HepG2 (cell line): ENCODE measurements at regions not wholly inside any gene's neighbourhood (a gene's known extent, or its start where the extent isn't known, plus 50 kb on each side); places are given as distances from the start of the nearest gene placed in this dataset.

Source experiments
- ATAC-seq: fragments of 200-7000 bp; cut with Tn5 transposase; 3 replicates; pipeline ENCODE4 v1.9.1; 2020; ENCODE audit warnings: mild to moderate bottlenecking, moderate library complexity
- BruUV-seq: library from RNA; stranded (reverse); fragments of 400-500 nt; replicated peaks from 2 replicates; lab custom pipeline; 2021; lab: Mats Ljungman, UMichigan
- CTCF ChIA-PET: fragments of 300-600 bp; formaldehyde crosslinking; extraction: SDS; loops from one replicate; lab custom pipeline; 2021; ENCODE audit warnings: low total read pairs, inconsistent platforms, low intra/inter-chr PET ratio; lab: Yijun Ruan, JAX
- POLR2A ChIA-PET: fragments of 350-600 bp; sonication (Branson Sonifier 250); formaldehyde crosslinking; loops from one replicate; lab custom pipeline; 2020; ENCODE audit warnings: antibody characterized with exemption, inconsistent platforms; lab: Yijun Ruan, JAX
- DNase-seq: peaks from one replicate; pipeline ENCODE4 v3.0.0-alpha.2; 2015; ENCODE audit warnings: low spot score
- FAIRE-seq: peaks from 3 replicates; lab custom pipeline; 2011; peaks lifted over from hg19 to GRCh38; lab: Jason Lieb, UNC
- H2AFZ ChIP-seq: one replicate; pipeline ENCODE4 v1.6.1; 2011; ENCODE audit warnings: low read length, inconsistent platforms
- H3K27ac ChIP-seq: fragments of 300-600 bp; 3 replicates; pipeline ENCODE4 v1.8.0; 2011; ENCODE audit warnings: mixed run types, mild to moderate bottlenecking, mixed read lengths, low read length, inconsistent platforms; ENCODE audit not compliant: insufficient read depth; ENCODE audit errors: extremely low read length
- H3K27me3 ChIP-seq, 2 experiments: fragments of 200-600 bp in 1 of 2; 2 replicates in 1 of 2; 3 replicates in 1 of 2; pipeline versions ENCODE4 v1.6.0 to v1.8.0; 2011; ENCODE audit warnings: low read length in 2 of 2, mild to moderate bottlenecking in 2 of 2, moderate library complexity in 2 of 2, inconsistent platforms in 1 of 2; ENCODE audit not compliant: insufficient read depth in 2 of 2, control insufficient read depth in 1 of 2
- H3K36me3 ChIP-seq, 2 experiments: fragments of 200-600 bp in 1 of 2; replicated peaks in 1 of 2; 2 replicates in 1 of 2; 3 replicates in 1 of 2; pipeline versions ENCODE4 v1.5.1 to v1.8.0; 2011; ENCODE audit warnings: low read length in 2 of 2, inconsistent platforms in 1 of 2; ENCODE audit not compliant: insufficient read depth in 2 of 2, control insufficient read depth in 1 of 2
- H3K4me1 ChIP-seq: 2 replicates; pipeline ENCODE4 v1.5.1; 2012; ENCODE audit warnings: low read length, inconsistent platforms; ENCODE audit not compliant: insufficient read depth
- H3K4me2 ChIP-seq: 2 replicates; pipeline ENCODE4 v1.6.0; 2011; ENCODE audit warnings: low read depth, low read length, inconsistent platforms
- H3K4me3 ChIP-seq, 3 experiments: fragments of 200-600 bp in 1 of 3; sonication (generic), shearing (Covaris generic) in 1 of 3; replicated peaks in 1 of 3; 2 replicates each; pipeline ENCODE4 v1.5.1; 2011 to 2016; ENCODE audit warnings: low read length in 3 of 3, inconsistent platforms in 2 of 3, low read depth in 2 of 3, mild to moderate bottlenecking in 2 of 3, control low read depth in 1 of 3, mixed read lengths in 1 of 3; ENCODE audit not compliant: insufficient read depth in 1 of 3
- H3K79me2 ChIP-seq: one replicate; pipeline ENCODE4 v1.6.1; 2011; ENCODE audit warnings: low read length, inconsistent platforms; ENCODE audit not compliant: insufficient read depth
- H3K9ac ChIP-seq: 2 replicates; pipeline ENCODE4 v1.6.0; 2011; ENCODE audit warnings: mild to moderate bottlenecking, low read depth, low read length, inconsistent platforms; ENCODE audit not compliant: insufficient read depth
- H3K9me3 ChIP-seq: 2 replicates; pipeline ENCODE4 v1.5.1; 2012; ENCODE audit warnings: mild to moderate bottlenecking, low read length
- H4K20me1 ChIP-seq: 2 replicates; pipeline ENCODE4 v1.6.0; 2011; ENCODE audit warnings: inconsistent platforms, mild to moderate bottlenecking, low read length, moderate library complexity; ENCODE audit not compliant: insufficient read depth
- AFF4 ChIP-seq: sonication (generic); formaldehyde crosslinking; IDR thresholded peaks from 2 replicates; pipeline ENCODE4 v1.4.0; 2020; ENCODE audit warnings: missing genetic modification reagents
- ATF1 ChIP-seq: IDR thresholded peaks from 2 replicates; pipeline ENCODE4 v1.6.1; 2016; ENCODE audit warnings: mild to moderate bottlenecking, control low read depth
- YEATS4 ChIP-seq: sonication (generic); formaldehyde crosslinking; IDR thresholded peaks from 2 replicates; pipeline ENCODE4 v1.4.0; 2020; ENCODE audit warnings: missing genetic modification reagents, borderline replicate concordance
- ZNF234 ChIP-seq: sonication (generic); formaldehyde crosslinking; conservative IDR thresholded peaks from 2 replicates; pipeline ENCODE4 v1.5.1; 2020; ENCODE audit warnings: mild to moderate bottlenecking, missing genetic modification reagents
- ZNF674 ChIP-seq: sonication (generic); formaldehyde crosslinking; IDR thresholded peaks from 2 replicates; pipeline ENCODE4 v1.5.0; 2020; ENCODE audit warnings: low read depth, mild to moderate bottlenecking, missing genetic modification reagents
- ZNF746 ChIP-seq: sonication (generic); formaldehyde crosslinking; IDR thresholded peaks from 2 replicates; pipeline ENCODE4 v1.8.0; 2022; ENCODE audit warnings: mild to moderate bottlenecking, missing genetic modification reagents
- WGBS: methylation state at CpG from one replicate; pipeline ENCODE4 v1.1.6; 2017; ENCODE audit warnings: low lambda C conversion rate; 5-methylcytosine and 5-hydroxymethylcytosine counted together
- in situ Hi-C: cut with HindIII; loops from 2 replicates; pipeline ENCODE4 v1.10.0; 2017; ENCODE audit warnings: low pct_unique_long_range_greater_than_20kb; ENCODE audit not compliant: extremely low pct_ligation_motif_present
- intact Hi-C: fragments of 100-400 bp; cut with micrococcal nuclease; formaldehyde crosslinking; loops from one replicate; pipeline ENCODE4 v1.10.0; 2022; ENCODE audit not compliant: unreplicated experiment
- TF ChIP-seq, protein P1 (sequence below): sonication (generic); formaldehyde crosslinking; IDR thresholded peaks from 2 replicates; pipeline ENCODE4 v1.5.1; 2020; ENCODE audit warnings: mild to moderate bottlenecking, moderate library complexity, missing genetic modification reagents
- TF ChIP-seq, protein P2 (sequence below), 2 experiments: sonication (generic) in 1 of 2; formaldehyde crosslinking in 1 of 2; IDR thresholded peaks; 2 replicates each; pipeline versions ENCODE4 v1.6.1 to v1.9.0; 2014 to 2022; ENCODE audit warnings: antibody characterized with exemption in 1 of 2, borderline replicate concordance in 1 of 2, inconsistent platforms in 1 of 2, low read depth in 1 of 2, missing genetic modification reagents in 1 of 2

GRCh38 chr13:56907766-56908165 is 233.0 kb upstream of the PRR20A start:
- TF ChIP-seq, protein P1, sequence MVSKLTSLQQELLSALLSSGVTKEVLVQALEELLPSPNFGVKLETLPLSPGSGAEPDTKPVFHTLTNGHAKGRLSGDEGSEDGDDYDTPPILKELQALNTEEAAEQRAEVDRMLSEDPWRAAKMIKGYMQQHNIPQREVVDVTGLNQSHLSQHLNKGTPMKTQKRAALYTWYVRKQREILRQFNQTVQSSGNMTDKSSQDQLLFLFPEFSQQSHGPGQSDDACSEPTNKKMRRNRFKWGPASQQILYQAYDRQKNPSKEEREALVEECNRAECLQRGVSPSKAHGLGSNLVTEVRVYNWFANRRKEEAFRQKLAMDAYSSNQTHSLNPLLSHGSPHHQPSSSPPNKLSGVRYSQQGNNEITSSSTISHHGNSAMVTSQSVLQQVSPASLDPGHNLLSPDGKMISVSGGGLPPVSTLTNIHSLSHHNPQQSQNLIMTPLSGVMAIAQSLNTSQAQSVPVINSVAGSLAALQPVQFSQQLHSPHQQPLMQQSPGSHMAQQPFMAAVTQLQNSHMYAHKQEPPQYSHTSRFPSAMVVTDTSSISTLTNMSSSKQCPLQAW (CRISPR knock-in tag) = no peak
- TF ChIP-seq ZNF234 (CRISPR knock-in tag) = no peak
- no peak for TF ChIP-seq ATF1 (CRISPR knock-in tag)
- TF ChIP-seq, protein P2, sequence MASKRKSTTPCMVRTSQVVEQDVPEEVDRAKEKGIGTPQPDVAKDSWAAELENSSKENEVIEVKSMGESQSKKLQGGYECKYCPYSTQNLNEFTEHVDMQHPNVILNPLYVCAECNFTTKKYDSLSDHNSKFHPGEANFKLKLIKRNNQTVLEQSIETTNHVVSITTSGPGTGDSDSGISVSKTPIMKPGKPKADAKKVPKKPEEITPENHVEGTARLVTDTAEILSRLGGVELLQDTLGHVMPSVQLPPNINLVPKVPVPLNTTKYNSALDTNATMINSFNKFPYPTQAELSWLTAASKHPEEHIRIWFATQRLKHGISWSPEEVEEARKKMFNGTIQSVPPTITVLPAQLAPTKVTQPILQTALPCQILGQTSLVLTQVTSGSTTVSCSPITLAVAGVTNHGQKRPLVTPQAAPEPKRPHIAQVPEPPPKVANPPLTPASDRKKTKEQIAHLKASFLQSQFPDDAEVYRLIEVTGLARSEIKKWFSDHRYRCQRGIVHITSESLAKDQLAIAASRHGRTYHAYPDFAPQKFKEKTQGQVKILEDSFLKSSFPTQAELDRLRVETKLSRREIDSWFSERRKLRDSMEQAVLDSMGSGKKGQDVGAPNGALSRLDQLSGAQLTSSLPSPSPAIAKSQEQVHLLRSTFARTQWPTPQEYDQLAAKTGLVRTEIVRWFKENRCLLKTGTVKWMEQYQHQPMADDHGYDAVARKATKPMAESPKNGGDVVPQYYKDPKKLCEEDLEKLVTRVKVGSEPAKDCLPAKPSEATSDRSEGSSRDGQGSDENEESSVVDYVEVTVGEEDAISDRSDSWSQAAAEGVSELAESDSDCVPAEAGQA (IDR thresholded peaks at IDR 0.05; ENCODE audit: low read depth) = no peak
- TF ChIP-seq, protein P2 (CRISPR knock-in tag; IDR thresholded peaks at IDR 0.05; ENCODE audit: borderline replicate concordance) = no peak
- no peak for TF ChIP-seq ZNF746
- no peak for TF ChIP-seq YEATS4 (CRISPR knock-in tag)
- no peak for TF ChIP-seq AFF4
- TF ChIP-seq ZNF674 (CRISPR knock-in tag) = no peak
- intact Hi-C loops = no loop called here
- no peak overlapping the region for H3K4me2 ChIP-seq
- ChIA-PET POLR2A (no interaction called here), CTCF (no interaction called here)
- no peak overlapping the region for H2AFZ ChIP-seq
- no peak overlapping the region for H3K4me3 ChIP-seq
- WGBS = 2% methylated on average over 2 of the region's 2 CpGs
- in situ Hi-C loops = no loop called here
- H3K9me3 ChIP-seq = peaks cover 46% of the 10 kb centered on the region
- no peak for FAIRE-seq
- DNase-seq = no peak
- ATAC-seq = no peak
- no peak overlapping the region for H3K27ac ChIP-seq
- H3K36me3 ChIP-seq = no peaks in the 10 kb centered on the region
- H3K9ac ChIP-seq = no peak overlapping the region
- no peaks in the 10 kb centered on the region for H3K79me2 ChIP-seq
- BruUV-seq = no TSS peak
- H3K4me1 ChIP-seq = no peaks in the 10 kb centered on the region
- H3K27me3 ChIP-seq = no peaks in the 10 kb centered on the region
- H4K20me1 ChIP-seq = no peaks in the 10 kb centered on the region
